ENCODE measurements at regions not wholly inside any gene's neighbourhood (a gene's known extent, or its start where the extent isn't known, plus 50 kb on each side); places are given as distances from the start of the nearest gene placed in this dataset.

DNA sequence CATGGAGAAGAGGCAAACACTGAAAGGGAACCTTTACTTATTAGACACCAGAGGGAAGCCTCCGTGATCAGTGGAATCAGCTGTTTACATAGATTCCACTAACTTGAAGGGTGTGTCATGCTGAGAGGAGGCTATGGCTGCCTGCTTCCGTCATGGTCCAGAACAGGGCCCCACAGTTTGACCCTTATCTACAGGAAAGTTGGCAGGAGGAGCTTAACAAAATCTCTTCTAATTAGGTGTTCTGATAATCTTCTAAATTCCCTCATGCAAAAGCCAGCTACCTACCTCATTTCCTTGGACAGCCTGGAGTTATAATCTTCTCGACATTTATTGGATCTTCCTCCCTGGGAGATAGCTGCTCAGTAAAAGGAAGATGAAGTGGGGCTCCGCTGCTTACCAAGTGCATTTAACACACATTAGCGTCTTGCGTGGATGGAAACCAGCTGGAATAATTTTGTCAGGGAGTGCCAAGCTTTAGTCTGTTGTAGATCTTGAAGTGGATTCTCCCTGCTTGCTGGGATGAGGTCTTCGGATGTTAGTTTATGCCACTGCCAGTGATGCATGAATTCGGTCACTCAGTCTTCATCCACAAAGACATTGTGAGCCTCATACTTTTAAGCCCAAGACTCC is 171.0 kb downstream of the PAH start:
- Histone ChIP-seq H3K27ac (no peak overlapping the region), H3K4me3 (no peak overlapping the region), H3K4me1 (no peaks in the 10 kb centered on the region), H3K36me3 (no peaks in the 10 kb centered on the region), H3K27me3 (replicated peaks in 1 of 7) (no peaks in the 10 kb centered on the region), H3K9me3 (no peaks in the 10 kb centered on the region)
- WGBS, 5 donors = 72 to 88% (median 82%) methylated on average over 8 of the region's 8 CpGs
- TF ChIP-seq, protein P1, sequence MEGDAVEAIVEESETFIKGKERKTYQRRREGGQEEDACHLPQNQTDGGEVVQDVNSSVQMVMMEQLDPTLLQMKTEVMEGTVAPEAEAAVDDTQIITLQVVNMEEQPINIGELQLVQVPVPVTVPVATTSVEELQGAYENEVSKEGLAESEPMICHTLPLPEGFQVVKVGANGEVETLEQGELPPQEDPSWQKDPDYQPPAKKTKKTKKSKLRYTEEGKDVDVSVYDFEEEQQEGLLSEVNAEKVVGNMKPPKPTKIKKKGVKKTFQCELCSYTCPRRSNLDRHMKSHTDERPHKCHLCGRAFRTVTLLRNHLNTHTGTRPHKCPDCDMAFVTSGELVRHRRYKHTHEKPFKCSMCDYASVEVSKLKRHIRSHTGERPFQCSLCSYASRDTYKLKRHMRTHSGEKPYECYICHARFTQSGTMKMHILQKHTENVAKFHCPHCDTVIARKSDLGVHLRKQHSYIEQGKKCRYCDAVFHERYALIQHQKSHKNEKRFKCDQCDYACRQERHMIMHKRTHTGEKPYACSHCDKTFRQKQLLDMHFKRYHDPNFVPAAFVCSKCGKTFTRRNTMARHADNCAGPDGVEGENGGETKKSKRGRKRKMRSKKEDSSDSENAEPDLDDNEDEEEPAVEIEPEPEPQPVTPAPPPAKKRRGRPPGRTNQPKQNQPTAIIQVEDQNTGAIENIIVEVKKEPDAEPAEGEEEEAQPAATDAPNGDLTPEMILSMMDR (IDR thresholded peaks at IDR 0.05 in 8 of 11, conservative IDR thresholded peaks at IDR 0.05 in 3 of 11) = no peak
- TF ChIP-seq POLR2AphosphoS5 (IDR thresholded peaks at IDR 0.05) (no peak), POLR2A (IDR thresholded peaks at IDR 0.05) (no peak)
- DNase-seq = no peak
- intact Hi-C loops (cut with DNase I; ENCODE audit: low total_unique reads) = no loop called here

GRCh38 chr12:102741196-102741595 is 175.8 kb downstream of the PAH start:
- H3K27me3 ChIP-seq (replicated peaks in 1 of 7) = no peaks in the 10 kb centered on the region
- WGBS, 5 donors = 87 to 91% (median 89%) methylated on average over 3 of the region's 3 CpGs
- no peaks in the 10 kb centered on the region for H3K4me1 ChIP-seq
- H3K36me3 ChIP-seq = no peaks in the 10 kb centered on the region
- H3K9me3 ChIP-seq = no peaks in the 10 kb centered on the region
- H3K4me3 ChIP-seq = no peak overlapping the region
- TF ChIP-seq, protein P1 (IDR thresholded peaks at IDR 0.05 in 8 of 11, conservative IDR thresholded peaks at IDR 0.05 in 3 of 11) = no peak
- no peak for TF ChIP-seq POLR2AphosphoS5 (IDR thresholded peaks at IDR 0.05)
- TF ChIP-seq POLR2A (IDR thresholded peaks at IDR 0.05) = no peak
- intact Hi-C loops (cut with DNase I; ENCODE audit: low total_unique reads) = no loop called here
- no peak overlapping the region for H3K27ac ChIP-seq
- DNase-seq = no peak

DNA sequence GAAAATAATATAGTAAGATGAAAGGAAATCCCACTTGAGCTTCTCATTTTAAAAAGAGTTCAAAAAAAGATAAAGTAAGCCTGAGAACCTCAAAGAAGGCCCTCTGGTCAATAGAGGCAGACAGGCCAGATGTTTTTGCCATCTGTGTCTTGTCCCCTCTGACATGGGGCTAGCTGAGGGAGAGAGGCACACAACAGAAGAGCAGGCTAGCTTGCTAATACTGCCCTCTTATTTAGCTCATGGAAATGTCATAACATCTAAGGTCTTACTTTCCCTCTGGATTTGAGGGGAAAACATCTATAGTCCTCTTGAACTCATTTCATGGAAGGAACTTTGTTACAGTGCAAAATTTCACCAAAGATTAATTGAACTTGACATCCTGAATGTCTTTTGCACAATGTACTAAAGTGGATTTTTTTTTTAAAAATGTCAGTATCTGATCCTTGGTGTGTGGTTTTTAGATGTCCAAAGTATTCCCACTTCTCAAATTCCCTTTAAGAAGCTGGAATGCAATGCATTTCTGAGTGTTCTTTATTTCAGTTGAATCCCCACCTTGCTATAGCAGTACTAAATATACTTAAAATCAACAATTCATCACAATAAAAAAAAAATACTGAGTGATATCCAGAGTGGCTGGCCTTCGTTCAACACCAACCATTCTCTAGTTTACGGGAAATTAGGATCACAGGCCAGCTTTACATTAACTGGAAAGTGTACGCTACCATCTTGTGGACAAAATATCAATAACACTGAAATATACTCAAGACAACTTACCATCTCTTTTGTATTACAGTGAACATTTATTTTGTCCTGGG is 176.7 kb downstream of the PAH start:
- no peak for DNase-seq
- intact Hi-C loops (cut with DNase I; ENCODE audit: low total_unique reads) = no loop called here
- Histone ChIP-seq H3K27me3 (replicated peaks in 1 of 7) (no peaks in the 10 kb centered on the region), H3K36me3 (no peaks in the 10 kb centered on the region), H3K4me1 (peaks cover 0 to 4% (median 0%) of the 10 kb centered on the region in 6 donors), H3K9me3 (no peaks in the 10 kb centered on the region), H3K4me3 (no peak overlapping the region), H3K27ac (no peak overlapping the region)
- 34 to 51% (median 47%) methylated on average over 3 of the region's 3 CpGs for WGBS, 5 donors
- TF ChIP-seq POLR2AphosphoS5 (IDR thresholded peaks at IDR 0.05) = no peak
- no peak for TF ChIP-seq POLR2A (IDR thresholded peaks at IDR 0.05)
- TF ChIP-seq, protein P1 (IDR thresholded peaks at IDR 0.05 in 8 of 11, conservative IDR thresholded peaks at IDR 0.05 in 3 of 11) = peak in 3 of 11 experiments; percentile 19 to 32 (median 23)

- intact Hi-C loops (cut with DNase I; ENCODE audit: low total_unique reads) = no loop called here
- Histone ChIP-seq H3K9me3 (no peaks in the 10 kb centered on the region), H3K27me3 (replicated peaks in 1 of 7) (no peaks in the 10 kb centered on the region), H3K36me3 (no peaks in the 10 kb centered on the region), H3K27ac (no peak overlapping the region), H3K4me1 (peaks cover 0 to 11% (median 0%) of the 10 kb centered on the region in 6 donors), H3K4me3 (no peak overlapping the region)
- no peak for TF ChIP-seq POLR2AphosphoS5 (IDR thresholded peaks at IDR 0.05)
- TF ChIP-seq, protein P1 (IDR thresholded peaks at IDR 0.05 in 8 of 11, conservative IDR thresholded peaks at IDR 0.05 in 3 of 11) = no peak
- no peak for TF ChIP-seq POLR2A (IDR thresholded peaks at IDR 0.05)
- no peak for DNase-seq
- WGBS, 5 donors = 87 to 100% (median 100%) methylated on average over 1 of the region's 1 CpG
These were observed 180.7 kb downstream of the PAH start for GRCh38 chr12:102736328-102736727.
